ENCODE measurements at regions not wholly inside any gene's neighbourhood (a gene's known extent, or its start where the extent isn't known, plus 50 kb on each side); places are given as distances from the start of the nearest gene placed in this dataset.
A peak's percentile ranks its signal among the peaks of the same experiment; 100 is the strongest.

DNA sequence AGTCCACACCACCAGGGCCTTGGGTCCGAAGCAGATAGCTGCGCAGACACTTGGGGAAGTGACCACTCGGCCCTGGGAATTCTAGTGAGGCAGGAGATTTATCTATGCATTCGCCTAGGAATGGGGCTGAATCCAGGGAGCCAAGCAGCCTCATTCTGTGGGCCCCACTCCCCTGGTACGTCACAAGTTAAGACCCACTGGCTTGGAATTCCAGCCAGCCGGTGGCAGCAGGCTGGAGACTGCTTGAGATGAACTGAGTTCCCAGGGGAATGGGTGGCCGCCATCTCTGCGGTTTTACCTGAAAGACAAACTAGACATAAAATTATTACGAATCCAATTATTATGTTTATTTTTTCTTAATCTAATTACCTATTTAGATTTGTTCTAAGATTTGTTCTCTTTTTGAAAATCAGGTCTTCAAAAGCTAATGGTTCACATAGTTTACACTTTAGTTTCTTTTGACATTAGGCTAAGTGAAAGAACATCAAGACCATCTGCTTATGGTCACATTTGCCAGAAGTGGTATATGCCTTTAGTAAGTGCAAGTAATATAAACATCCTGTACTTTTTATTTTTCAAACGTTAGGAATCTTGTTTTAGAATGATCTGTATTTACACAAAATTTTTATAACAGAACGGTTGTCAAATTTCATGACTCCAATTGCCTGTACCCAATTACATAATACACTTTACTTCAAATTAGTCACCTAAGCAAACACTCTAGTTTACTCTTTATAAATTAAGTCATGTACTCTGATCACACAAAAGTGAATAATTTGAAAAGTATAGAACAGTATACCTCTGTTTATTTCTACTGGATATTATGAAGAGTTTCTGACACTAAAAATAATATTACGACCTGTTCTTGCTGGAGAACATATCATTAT, 74.4 kb downstream of the SLITRK6 start:
- TF ChIP-seq ZFX (IDR thresholded peaks at IDR 0.05): no peak
- TF ChIP-seq, protein P1, sequence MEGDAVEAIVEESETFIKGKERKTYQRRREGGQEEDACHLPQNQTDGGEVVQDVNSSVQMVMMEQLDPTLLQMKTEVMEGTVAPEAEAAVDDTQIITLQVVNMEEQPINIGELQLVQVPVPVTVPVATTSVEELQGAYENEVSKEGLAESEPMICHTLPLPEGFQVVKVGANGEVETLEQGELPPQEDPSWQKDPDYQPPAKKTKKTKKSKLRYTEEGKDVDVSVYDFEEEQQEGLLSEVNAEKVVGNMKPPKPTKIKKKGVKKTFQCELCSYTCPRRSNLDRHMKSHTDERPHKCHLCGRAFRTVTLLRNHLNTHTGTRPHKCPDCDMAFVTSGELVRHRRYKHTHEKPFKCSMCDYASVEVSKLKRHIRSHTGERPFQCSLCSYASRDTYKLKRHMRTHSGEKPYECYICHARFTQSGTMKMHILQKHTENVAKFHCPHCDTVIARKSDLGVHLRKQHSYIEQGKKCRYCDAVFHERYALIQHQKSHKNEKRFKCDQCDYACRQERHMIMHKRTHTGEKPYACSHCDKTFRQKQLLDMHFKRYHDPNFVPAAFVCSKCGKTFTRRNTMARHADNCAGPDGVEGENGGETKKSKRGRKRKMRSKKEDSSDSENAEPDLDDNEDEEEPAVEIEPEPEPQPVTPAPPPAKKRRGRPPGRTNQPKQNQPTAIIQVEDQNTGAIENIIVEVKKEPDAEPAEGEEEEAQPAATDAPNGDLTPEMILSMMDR (conservative IDR thresholded peaks at IDR 0.05): no peak
- H3K27ac ChIP-seq: peak overlapping the region; percentile 72

DNA sequence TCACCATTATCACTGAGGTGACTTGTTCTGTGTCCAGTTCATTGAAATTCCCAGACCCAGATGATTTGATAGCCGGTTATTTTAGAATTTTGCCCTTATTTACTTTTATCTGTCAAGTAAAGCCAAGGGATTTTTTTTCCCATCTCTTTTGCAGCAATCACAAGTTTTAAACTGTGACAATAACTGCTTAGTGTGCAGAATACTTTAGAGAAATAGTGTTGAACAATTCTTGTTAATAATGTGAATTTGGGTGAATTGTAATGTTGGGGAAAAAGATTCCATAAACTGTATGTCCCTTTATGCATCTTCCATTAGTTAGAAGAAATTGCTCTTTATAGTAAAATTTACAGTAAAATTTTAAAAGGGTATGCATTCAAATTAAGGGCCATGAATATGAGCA, 79.5 kb downstream of the SLITRK6 start:
- no peak overlapping the region for H3K27ac ChIP-seq
- no peak for TF ChIP-seq ZFX (IDR thresholded peaks at IDR 0.05)
- TF ChIP-seq, protein P1 (conservative IDR thresholded peaks at IDR 0.05): no peak

DNA sequence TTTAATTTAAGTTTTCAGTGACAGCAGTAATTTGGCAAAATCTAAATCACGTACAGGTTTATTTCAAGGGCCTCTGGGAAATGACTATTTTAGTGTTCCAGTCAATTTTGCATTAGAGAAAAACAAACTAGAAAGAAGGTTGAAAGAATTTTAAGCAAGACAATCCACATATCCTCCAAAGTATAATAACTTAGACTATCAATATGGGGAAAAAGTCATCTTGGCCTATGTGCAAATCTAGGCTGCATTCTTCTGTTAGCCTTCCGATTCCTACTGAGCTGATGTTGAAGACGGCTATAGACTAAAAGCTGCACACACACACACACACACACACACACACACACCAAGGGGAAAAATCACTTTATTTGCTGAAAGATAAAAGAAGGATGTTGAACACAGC, 81.3 kb downstream of the SLITRK6 start:
- no peak for TF ChIP-seq ZFX (IDR thresholded peaks at IDR 0.05)
- TF ChIP-seq, protein P1 (conservative IDR thresholded peaks at IDR 0.05): no peak
- H3K27ac ChIP-seq: no peak overlapping the region

DNA sequence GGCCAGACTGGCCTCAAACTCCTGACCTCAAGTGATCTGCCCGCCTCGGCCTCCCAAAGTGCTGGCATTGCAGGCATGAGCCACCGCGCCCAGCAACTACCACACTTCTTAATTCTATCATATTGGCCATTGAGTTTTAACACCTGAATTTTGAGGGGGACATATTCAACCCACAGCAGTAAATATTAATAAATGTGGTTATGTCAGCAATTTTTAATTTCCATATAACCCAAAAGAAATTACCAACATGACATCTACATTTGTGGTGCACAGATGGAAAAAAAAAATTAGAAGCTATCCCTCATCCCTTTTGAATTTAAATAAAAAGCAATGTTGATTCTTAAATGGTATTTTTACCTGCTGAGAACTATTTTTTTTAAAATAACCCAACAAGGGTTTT, 88.7 kb downstream of the SLITRK6 start:
- no peak for TF ChIP-seq ZFX (IDR thresholded peaks at IDR 0.05)
- TF ChIP-seq, protein P1 (conservative IDR thresholded peaks at IDR 0.05): no peak
- H3K27ac ChIP-seq: peak overlapping the region; percentile 84

DNA sequence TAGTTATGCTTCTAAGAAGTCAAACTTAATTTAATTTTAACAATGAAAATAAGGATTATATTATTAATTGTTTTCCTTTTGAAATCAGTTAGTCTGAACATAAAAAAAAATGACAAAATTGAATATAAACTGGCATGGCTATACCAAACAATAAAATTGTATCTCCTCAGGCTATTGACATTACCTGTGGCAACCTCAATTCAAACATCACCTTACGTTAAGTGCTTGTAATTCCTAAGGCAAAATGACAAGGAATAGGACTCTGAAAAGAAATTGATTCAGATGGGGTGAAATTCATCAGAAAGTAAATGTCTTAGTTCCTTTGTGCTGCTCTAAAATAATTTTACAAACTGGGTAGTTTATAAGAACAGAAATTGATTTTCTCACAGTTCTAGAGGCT, 89.5 kb downstream of the SLITRK6 start:
- no peak for TF ChIP-seq ZFX (IDR thresholded peaks at IDR 0.05)
- TF ChIP-seq, protein P1 (conservative IDR thresholded peaks at IDR 0.05): no peak
- peak overlapping the region; percentile 84 for H3K27ac ChIP-seq

DNA sequence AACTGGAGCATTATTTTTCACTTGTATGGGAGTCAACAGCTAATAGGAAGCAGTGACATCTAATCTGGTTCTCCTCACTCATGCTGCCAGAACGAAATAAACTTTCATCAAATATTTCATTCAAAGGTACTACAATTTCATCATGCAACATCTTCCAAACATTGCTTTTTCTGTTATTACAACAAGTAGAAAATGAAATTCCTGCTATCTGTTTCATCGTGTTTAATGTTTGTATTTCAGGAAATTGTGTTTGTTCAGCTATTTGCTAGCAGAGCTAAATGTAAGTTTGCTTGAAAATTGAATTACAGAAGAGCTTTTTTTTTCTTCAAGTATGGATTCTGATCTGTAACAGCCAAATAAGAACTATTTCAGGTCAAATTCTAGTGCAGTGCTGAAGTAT, 90.1 kb downstream of the SLITRK6 start:
- peak overlapping the region; percentile 95 for H3K27ac ChIP-seq
- TF ChIP-seq ZFX (IDR thresholded peaks at IDR 0.05): no peak
- TF ChIP-seq, protein P1 (conservative IDR thresholded peaks at IDR 0.05): no peak

DNA sequence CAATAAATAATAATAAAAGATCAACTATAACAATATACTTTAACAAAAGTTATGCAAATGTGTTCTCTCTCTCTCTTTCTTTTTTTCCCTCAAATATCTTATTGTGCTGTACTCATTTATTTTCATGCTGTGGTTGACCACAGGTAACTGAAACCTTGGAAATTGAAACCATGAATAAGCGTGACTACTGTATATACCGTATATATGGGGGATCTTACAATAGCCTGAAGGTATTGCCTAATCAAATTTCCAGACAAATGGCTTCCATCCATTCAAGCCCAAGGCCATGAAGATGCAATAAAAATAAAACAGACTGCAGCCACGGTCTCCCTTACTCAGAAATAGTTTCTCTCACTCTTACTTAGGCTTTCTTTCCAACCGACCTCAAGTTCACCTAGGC, 98.3 kb downstream of the SLITRK6 start:
- no peak overlapping the region for H3K27ac ChIP-seq
- TF ChIP-seq, protein P1 (conservative IDR thresholded peaks at IDR 0.05): no peak
- no peak for TF ChIP-seq ZFX (IDR thresholded peaks at IDR 0.05)
